NCI-H2107 (cell line): ENCODE measurements at regions not wholly inside any gene's neighbourhood (a gene's known extent, or its start where the extent isn't known, plus 50 kb on each side); places are given as distances from the start of the nearest gene placed in this dataset.
"Not testable (repeated sequence)": the region's sequence is repeated elsewhere in the genome, so short reads cannot be mapped to it uniquely, and the experiment has no call there.

Experiments
- DNase-seq: peaks from one replicate; lab custom pipeline; 2025; lab: John Stamatoyannopoulos, UW

DNA sequence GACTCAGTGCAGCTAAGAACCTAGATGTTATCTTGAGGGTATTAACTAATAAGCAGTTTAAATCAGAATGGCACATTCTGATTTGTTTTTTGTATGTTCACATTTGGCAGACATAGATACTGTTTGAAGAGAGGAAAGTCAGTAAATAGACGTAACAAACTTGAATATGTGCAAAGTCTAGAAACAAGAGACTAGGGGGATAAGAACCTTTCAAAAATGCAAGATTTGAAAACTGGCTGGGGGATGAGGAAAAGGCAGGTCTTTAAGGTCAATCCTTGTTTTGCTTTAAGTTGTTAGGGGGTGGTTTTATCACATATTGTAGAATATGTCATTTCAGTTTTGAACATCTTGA is 136.5 kb downstream of the ZNF92 start:
- DNase-seq = not testable (repeated sequence)

DNA sequence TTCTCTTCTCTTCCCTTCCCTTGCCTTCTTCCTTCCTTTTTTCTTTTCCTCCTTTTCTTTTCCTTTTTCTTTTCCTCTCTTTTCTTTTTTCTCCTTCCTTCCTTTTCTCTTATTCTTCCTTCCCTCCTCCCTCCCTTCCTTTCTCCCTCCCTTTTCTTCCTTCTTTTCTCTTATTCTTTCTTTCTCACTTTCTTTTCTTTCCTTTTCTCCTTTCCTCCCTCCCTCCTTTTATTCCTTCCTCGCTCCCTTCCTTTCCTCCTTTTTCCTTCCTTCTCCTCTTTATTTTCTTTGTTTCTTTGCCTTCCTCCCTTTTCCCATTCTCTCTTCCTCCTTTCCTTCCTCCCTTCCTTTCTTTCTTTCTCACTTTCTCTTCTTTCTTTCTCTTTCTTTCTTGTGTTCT is 146.1 kb downstream of the ZNF92 start:
- not testable (repeated sequence) for DNase-seq

DNA sequence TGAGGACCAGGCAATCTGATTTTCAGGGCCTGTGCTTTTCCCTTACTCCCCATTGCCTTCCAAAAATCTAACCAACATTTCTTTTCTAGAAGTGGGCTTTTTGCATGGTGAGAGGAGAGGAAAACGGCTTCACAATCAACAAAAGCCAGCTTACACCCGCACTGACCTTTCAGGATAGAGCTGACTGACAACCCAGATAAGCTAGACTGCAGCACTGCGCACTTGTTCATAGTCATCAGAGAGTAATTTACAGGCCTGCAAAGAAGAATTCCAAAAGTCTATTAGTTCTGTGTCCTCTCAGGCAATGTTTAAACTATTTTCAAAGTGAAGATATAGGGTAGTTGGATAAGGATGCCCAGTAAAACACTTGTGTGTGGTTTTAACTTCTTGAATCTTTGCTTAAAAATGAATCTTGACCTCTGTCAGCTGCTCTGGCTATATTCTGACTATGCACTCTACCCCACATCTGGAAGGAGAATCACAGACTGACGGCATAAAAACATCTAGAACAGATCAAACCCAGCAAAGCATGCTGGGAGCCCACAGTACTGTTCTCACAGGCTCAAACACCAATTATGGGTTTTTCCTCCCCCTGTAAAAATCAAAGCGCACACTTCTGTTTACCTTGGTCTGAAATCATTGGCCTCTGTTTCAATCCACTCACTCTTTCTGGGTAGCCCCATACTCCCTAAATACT is 172.0 kb downstream of the ZNF92 start:
- not testable (repeated sequence) for DNase-seq

DNA sequence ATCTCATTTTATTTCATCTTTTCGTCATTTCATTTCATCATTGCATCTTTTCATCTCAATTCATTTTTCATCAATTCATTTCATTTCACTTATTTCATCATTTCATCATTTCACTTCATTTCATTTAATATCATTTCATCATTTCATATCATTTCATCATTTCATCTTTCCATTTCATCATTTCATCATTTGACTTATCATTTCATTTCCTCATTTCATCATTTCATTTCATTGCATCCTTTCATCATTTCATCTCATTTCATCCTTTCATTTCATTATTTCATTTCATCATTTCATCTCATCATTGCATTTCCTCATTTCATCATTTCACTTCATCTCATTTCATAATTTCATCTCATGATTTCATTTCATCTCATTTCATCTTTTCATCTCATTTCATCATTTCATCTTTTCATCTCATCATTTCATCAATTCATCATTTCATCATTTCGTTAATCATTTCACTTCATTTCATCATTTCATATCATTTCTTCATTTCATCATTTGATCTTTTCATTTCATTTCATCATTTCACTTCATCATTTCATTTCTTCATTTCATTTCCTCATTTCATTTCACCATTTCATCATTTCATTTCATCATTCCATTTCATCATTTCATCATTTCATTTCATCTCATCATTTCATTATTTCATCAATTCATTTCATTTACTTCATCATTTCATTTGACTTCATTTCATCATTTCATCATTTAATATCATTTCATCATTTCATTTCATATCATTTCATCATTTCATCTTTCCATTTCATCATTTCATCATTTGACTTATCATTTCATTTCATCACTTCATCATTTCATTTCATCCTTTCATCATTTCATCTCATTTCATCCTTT is 176.2 kb downstream of the ZNF92 start:
- not testable (repeated sequence) for DNase-seq

DNA sequence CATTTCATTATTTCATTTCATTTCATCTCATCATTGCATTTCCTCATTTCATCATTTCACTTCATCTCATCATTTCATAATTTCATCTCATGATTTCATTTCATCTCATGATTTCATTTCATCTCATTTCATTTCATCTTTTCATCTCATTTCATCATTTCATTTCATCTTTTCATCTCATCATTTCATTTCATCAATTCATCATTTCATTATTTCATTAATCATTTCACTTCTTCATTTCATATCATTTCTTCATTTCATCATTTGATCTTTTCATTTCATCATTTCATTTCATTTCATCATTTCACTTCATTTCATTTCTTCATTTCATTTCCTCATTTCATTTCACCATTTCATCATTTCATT is 176.8 kb downstream of the ZNF92 start:
- not testable (repeated sequence) for DNase-seq

DNA sequence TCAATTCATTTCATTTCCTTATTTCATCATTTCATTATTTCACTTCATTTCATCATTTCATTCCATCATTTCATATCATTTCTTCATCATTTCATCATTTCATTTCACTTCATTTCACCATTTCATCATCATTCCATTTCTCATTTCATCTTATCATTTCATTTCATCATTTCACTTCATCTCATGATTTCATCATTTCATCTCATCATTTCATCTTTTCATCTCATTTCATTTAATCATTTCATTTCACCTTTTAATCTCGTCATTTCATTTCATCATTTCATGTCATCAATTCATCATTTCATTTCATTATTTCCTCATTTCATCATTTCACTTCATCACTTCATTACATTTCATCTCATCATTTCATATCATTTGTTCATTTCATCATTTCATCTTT is 177.4 kb downstream of the ZNF92 start:
- not testable (repeated sequence) for DNase-seq

DNA sequence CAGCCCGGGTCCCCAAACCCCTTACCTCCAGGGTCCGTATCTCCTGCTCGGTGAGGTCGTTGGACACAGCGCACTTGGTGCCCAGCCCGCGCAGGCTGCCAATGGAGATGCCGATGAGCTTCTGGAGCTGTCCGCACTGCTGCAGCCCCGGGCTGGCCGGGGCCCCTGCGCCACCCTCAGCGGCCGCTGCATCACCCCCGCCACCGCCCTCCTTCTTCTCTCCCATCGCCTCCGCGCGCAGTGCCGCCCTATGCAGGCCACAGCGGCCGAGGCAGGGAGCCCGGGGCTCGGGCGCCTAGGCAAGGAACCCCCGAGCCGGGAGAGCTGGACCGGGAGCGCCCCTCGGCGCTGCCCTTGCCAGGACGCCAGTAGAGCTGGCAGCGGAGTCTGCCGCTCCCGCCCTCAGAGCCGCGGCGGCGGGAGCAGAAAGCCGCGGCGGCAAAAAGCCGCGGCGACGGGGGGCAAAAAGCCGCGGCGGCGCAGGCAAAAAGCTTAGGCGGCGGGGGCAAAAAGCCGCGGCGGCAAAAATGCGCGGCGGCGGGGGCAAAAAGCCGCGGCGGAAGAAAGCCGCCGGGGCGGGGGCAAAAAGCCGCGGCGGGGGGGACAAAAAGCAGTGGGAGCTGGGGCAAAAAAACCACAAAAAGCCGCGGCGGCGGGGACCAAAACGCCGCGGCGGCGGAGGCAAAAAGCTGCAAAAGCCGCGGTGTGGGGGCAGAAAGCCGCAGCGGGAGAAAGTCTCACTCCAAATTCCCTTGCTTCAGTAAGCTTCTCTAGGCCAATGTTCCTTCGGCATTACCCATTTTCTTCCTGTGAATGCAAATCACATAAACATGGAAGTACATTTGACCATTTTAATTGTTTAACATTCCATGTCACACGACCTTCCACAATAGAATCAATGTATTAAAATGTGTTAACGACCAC is 181.2 kb downstream of the ZNF92 start:
- not testable (repeated sequence) for DNase-seq

DNA sequence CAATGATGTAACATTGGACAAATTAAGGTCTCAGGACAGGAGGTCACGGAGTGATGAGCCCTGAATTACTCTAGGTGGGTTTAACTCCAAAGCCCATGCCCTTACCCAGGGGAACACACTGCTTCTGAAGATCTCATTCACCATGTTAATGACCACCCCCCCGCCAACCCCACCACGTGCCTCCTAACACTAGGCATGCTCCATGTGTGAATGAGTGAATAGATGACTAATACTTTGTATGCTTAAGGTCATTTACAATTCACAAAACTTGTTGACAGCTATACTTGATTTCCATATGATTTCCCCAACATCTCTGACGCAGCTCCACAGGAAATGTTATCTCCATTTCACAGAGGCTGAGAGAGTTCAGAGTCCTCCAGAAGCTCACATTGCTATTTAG is 184.9 kb downstream of the ZNF92 start:
- DNase-seq = not testable (repeated sequence)

DNA sequence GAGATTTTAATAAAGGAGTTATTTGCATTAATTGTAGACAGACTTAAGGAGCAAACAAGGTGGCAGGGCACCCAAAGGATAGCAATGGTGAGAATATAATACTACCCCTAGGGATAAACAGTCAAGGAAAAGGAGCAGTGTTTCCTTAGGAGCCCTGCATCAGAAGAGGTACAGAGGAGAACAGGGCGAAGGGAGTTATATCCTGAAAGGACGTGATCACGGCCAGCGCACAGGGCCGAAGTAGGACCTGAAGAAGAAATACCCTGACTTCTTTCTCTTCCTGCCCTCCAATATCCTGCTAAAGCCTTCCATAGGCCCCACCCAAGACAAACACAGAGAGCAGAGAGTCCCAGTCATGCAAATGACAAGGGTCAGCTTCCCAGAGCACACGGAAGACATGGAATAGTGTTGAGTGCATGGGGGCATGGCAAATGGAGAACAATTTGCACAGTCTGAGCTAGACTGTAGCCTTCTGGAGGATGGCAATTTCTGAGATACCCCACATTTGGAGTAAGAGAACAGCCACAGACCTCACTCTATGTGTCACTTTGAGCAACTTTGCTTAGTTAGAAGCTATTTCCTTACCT is 188.2 kb downstream of the ZNF92 start:
- DNase-seq = not testable (repeated sequence)

DNA sequence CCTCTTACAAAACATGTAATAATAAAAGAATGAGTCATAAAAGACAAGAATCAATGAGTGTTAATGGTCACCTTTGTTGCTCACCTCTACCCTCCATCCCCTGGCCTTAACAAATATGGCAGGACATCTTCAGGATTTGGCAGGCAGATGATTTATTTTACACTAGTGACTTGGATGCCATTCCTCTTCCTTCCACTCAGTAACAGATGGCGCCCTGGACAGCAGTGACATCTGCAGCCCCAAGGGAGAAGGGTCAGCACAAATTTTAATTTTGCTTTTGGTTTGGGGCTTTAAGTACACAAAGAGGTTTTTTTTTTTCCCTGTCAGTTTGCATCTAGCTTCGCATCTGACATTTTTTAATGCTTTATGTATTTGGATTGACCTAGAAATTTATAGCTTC is 188.9 kb downstream of the ZNF92 start:
- not testable (repeated sequence) for DNase-seq

DNA sequence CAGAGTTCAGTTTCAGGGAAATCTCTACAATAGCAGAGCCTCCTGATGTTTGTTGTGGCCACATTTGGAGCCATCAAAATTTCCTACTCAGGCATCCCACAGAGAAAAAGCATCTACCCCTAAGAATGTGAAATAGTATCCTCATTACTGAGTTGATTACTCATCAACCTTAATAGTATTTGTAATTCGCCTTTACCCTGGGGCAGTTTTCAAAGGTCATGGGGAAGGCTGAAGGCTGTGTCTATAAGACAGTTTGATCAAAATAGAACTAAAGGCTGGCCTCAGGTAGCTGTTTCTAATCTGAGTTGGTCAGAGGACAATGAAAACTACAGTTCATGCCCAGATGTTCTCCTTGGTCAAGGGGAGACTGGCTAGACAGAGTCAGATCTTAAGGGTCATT is 189.7 kb downstream of the ZNF92 start:
- DNase-seq = not testable (repeated sequence)

DNA sequence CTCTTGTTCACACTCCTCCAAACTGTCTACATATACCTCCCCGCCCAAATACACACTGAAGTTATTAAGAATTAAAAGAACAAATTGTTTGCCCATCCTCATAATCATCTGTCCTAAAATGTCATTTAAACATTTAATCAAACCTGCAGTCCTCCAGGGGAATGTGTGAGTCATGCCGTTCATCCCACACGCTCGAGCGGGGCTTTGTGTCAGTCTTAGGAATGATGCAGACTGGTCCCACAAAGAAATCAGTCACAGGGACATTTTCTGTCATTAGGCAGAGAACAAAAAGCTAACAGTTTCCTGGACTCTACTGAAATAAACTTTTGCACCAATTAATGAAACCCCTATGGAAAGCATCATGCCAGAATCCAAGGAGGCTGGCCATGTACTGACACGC is 194.6 kb downstream of the ZNF92 start:
- not testable (repeated sequence) for DNase-seq

DNA sequence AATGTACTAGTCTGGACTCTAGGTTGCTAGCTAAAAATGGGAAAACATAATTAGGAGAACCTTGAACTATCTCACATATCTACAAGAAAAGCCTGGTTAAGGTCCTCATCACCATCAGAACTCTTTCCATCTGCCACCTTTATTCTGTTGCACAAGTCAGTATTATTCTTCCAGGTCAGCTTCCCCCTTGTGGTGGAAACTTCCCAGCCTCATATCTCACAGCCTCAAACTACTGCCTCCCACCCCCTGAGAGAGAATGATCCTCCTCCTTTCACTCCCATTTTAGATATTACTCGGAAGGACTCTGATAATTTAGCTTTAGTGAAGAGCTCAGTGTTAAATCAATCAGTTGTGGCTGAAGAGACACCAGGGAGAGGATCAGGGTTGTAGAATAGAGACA is 197.3 kb downstream of the ZNF92 start:
- not testable (repeated sequence) for DNase-seq

DNA sequence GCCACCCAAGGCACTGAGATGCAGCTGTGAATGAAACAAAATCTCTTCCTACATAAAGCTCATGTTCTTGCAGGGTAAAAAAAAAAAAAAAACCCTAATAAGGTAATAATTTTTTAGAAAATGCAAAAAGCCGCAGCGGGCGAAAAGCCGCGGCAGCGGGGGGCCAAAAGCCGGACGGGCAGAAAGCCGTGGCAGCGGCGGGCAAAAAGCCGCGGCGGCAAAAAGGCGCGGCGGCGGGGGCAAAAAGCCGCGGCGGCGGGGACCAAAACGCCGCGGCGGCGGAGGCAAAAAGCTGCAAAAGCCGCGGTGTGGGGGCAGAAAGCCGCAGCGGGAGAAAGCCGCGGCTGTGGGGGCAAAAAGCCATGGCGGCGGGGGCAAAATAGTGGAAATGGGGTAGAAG is 198.9 kb downstream of the ZNF92 start:
- not testable (repeated sequence) for DNase-seq

DNA sequence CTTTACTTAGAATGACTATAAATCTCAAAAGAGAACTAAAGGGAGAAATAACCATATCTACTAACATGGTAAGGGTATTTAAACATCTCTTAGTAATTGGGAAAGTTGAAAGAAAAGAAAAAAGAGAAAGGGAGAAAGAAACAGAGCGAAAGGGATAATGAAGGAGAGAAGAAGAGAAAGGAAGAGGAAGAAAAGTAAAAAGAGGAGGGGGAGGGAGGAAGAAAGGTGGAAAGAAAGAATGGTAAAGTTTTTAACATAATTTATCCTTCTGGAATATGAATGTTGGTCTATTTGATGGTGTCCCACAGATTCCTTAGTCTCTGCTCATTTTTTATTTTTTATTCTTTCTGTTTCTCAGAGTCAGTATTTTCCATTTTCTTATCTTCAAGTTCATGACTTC is 202.7 kb downstream of the ZNF92 start:
- DNase-seq = not testable (repeated sequence)

DNA sequence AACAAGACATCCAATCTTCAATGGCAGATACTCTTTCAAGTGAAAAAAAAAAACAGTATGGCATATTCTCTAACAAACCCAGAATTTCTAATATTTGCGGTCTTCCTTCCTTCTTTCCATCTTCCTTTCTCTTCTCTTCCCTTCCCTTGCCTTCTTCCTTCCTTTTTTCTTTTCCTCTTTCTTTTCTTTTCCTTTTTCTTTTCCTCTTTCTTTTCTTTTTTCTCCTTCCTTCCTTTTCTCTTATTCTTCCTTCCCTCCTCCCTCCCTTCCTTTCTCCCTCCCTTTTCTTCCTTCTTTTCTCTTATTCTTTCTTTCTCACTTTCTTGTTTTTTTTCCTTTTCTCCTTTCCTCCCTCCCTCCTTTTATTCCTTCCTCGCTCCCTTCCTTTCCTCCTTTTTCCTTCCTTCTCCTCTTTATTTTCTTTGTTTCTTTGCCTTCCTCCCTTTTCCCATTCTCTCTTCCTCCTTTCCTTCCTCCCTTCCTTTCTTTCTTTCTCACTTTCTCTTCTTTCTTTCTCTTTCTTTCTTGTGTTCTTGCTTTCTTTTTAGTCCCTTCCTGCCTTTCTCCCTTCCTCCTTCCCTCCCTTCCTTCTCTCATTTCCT is 209.0 kb downstream of the ZNF92 start:
- not testable (repeated sequence) for DNase-seq

DNA sequence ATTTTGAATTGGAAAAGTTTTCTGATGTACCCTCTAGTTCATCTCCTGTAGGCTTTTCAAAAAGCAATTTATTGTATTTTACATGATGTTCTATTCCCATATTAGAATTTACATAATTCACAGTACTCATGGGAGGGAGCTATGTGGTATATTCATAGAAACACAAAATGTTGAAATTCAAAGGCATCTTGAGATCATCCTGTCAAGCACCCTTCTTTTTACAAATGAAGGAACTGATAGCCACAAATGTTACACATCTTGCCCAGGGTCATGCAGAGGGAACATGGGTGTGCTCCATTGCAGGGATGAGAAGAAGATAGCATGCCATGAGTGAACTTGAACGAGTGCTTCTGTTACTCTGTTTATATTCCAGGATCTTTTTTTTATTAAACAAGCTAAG is 228.8 kb downstream of the ZNF92 start:
- not testable (repeated sequence) for DNase-seq

DNA sequence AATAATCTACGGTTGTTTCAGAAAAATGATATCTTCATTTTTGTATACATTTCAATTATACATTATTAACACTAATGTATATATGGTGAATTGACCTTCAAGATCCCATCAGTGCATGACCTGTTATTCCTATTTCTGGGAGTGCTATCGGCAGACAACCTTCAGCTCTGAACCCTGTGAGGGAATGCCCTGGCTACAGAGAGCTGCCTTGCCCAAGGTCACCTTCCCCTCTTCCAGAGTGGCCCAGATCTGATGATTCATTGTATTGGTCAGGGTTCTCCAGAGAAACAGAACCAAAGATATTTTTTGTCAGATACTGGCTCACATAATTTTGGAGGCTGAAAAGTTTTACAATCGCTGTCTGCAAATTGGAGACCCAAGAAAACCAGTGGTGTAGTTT is 235.5 kb downstream of the ZNF92 start:
- DNase-seq = no peak

DNA sequence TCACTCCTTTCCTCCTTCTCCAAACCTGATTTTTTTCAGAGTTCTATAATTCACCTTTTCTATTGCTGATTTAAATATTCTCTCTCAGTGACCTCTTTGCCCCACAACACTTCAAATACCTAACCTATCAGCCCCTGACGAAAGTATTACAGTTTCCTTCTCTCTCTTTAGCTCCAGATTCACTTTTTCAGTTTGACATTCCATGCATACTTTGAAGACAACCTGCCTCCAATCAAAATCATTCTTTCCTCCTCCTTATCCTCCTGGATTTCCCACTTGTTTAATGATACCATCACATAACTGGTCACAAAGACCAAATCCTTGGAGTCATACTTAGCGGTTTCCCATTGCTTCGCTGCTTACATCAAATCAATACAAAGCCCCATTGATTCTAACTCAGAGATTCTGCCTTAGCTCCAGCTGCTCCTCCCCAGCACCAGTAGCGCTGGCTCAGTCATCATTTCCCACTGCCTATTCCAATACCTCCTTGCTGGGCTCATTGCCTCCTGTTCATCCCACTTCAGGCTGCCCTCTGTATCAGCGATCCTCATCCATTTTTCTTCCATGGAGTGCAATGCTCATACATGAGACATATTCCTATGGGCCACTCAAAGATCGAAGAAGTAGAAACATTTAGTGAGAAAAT is 240.1 kb downstream of the ZNF92 start:
- not testable (repeated sequence) for DNase-seq

DNA sequence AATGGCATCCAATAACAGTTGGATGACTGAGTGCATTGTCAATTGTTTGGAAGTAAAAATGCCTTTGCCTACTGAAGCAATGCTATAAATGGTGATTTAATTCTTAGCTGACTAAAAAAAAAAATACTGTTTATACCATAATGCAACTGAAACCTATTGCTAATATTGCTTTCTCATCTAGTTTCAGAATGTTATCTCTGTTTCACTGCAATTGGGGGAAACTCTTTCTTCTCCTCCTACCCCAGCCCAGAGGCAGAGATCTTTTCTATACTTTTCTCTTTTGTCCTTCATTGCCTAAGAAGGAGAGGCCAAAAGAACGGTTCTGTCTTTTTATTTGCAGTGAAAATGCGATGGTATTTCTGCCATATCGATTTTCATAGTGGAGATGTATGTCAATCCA is 242.5 kb downstream of the ZNF92 start:
- DNase-seq = not testable (repeated sequence)

DNA sequence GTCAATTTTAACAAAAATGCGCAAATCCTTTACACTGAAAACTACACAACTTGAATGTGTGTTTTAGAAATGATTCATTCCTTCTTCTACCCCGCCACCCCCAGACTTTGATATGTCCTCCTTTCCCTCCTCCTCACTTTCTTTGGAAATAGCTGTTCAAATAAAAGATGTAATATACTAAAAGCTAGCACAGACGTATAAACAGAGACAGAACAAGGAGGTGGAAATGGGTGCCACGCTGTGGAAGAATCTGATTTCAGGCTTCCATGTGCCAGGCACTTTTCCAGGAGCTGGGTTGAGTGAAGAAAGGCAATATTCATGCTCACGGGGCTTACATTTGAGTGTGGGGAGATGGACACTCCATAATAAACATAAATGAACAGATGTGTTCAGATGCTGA is 246.6 kb downstream of the ZNF92 start:
- not testable (repeated sequence) for DNase-seq
